GM21526 (cell line): ENCODE measurements at regions not wholly inside any gene's neighbourhood (a gene's known extent, or its start where the extent isn't known, plus 50 kb on each side); places are given as distances from the start of the nearest gene placed in this dataset.

Experiments used
- ATAC-seq: cut with Tn5 transposase; IDR thresholded peaks from one replicate; pipeline ENCODE4 v1.9.1; 2021; ENCODE audit warnings: moderate library complexity; ENCODE audit not compliant: unreplicated experiment, low FRiP score

- no peak for ATAC-seq
These were observed 287.9 kb upstream of the ZNF608 start for GRCh38 chr5:125034331-125034730.

- no peak for ATAC-seq
These were observed 290.1 kb upstream of the ZNF608 start for GRCh38 chr5:125036494-125036893.

GRCh38 chr5:125037020-125037419 is 290.6 kb upstream of the ZNF608 start:
- ATAC-seq: no peak

GRCh38 chr5:125037530-125037929 is 291.1 kb upstream of the ZNF608 start:
- no peak for ATAC-seq

GRCh38 chr5:125038477-125038876 is 292.0 kb upstream of the ZNF608 start:
- ATAC-seq: no peak

GRCh38 chr5:125041798-125042197 is 295.4 kb upstream of the ZNF608 start:
- no peak for ATAC-seq

- ATAC-seq: no peak
These were observed 295.9 kb upstream of the ZNF608 start for GRCh38 chr5:125042261-125042890.

- ATAC-seq: no peak
These were observed 297.4 kb upstream of the ZNF608 start for GRCh38 chr5:125043781-125044391.

- ATAC-seq: no peak
These were observed 298.2 kb upstream of the ZNF608 start for GRCh38 chr5:125044491-125045282.

- no peak for ATAC-seq
These were observed 299.2 kb upstream of the ZNF608 start for GRCh38 chr5:125045646-125046045.

GRCh38 chr5:125046838-125047237 is 300.4 kb upstream of the ZNF608 start:
- no peak for ATAC-seq

GRCh38 chr5:125047871-125048270 is 301.4 kb upstream of the ZNF608 start:
- no peak for ATAC-seq

GRCh38 chr5:125049721-125050702 is 303.6 kb upstream of the ZNF608 start:
- no peak for ATAC-seq

- ATAC-seq: no peak
These were observed 304.5 kb upstream of the ZNF608 start for GRCh38 chr5:125050926-125051325.

- ATAC-seq: no peak
These were observed 306.1 kb upstream of the ZNF608 start for GRCh38 chr5:125052584-125052983.

GRCh38 chr5:125053179-125053578 is 306.7 kb upstream of the ZNF608 start:
- ATAC-seq: no peak

GRCh38 chr5:125054146-125054545 is 307.7 kb upstream of the ZNF608 start:
- ATAC-seq: no peak

- no peak for ATAC-seq
These were observed 310.4 kb upstream of the ZNF608 start for GRCh38 chr5:125056671-125057485.

GRCh38 chr5:125057912-125058826 is 311.7 kb upstream of the ZNF608 start:
- ATAC-seq: no peak
